Fibroblast of skin of left quadriceps (primary cell): ENCODE measurements at regions not wholly inside any gene's neighbourhood (a gene's known extent, or its start where the extent isn't known, plus 50 kb on each side); places are given as distances from the start of the nearest gene placed in this dataset.
"Not testable (repeated sequence)": the region's sequence is repeated elsewhere in the genome, so short reads cannot be mapped to it uniquely, and the experiment has no call there.

Experiments used
- DNase-seq, 2 experiments: peaks; one replicate each; pipeline ENCODE4 v3.0.0-alpha.2; 2013; ENCODE audit warnings: low read depth in 2 of 2

GRCh38 chr17:52740006-52740405 lies 581.5 kb upstream of the CA10 start:
- DNase-seq: no peak

- no peak for DNase-seq
These were observed 580.3 kb upstream of the CA10 start for GRCh38 chr17:52738791-52739190.

DNA sequence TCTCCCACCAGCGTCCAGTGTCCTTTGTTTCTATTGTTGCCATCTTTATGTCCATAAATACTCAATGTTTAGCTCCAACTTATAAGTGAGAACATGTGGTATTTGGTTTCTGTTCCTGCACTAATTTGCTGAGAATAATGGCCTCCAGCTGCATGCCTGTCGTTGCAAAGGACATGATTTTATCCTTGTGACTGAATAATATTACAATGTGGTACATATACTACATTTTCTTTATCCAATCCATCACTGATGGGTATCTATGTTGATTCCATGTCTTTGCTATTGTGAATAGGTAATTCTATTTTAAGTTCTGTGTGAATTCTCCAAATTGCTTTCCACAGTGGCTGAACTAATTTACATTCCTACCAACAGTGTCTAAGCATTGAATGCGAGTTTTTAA lies 578.6 kb upstream of the CA10 start:
- no peak for DNase-seq

DNA sequence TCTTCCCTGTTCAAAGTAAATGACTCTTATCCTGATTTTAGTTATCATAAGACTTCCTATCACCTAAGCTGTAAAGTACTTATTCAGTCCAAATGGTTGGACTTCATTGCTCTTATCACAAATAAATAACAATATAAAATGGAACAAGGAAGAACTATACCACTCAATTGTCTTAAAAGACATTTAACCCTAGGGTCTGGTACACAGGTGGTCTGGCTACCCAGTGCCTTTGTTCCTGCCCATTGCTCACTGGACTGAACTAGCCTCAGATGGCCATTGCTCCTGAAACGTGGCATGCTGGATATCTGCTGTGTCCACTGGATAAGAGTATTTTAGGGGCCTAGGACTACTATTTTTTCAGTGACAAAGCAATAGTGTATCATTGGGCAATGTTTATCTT lies 574.3 kb upstream of the CA10 start:
- DNase-seq: no peak

DNA sequence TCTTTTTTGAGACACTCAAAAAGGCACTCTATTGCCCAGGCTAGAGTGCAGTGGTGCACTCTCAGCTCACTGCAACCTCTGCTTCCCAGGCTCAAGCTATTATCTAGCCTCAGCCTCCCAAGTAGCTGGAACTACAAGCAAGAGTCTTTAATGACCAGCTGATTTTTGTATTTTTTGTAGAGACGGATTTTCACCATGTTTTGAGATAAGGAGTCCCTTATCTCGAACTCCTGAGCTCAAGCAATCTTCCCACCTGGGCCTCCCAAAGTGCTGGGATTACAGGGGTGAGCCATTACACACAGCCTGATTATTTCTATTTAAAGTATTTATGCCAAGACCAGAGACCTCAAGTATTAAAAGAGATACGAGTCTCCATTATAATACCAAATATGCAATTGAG lies 566.1 kb upstream of the CA10 start:
- no peak for DNase-seq

DNA sequence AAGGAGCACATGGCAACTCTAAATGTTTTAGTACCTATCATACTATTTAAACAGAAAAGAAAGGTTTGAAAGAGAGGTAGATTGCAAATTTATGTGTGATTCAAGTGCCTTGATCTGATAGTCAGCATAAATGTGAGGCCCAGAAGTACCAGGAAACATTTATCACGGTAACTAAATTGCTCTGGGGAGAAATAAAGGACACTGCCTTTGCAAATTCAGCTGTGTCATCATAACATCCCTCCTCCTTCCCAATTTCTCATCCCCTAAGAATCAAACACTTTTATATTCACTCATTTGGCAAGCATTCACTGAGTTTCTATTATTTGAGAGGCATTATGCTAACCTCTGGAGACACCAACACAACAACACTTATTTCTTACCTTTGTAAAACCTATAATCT lies 563.4 kb upstream of the CA10 start:
- DNase-seq: no peak

DNA sequence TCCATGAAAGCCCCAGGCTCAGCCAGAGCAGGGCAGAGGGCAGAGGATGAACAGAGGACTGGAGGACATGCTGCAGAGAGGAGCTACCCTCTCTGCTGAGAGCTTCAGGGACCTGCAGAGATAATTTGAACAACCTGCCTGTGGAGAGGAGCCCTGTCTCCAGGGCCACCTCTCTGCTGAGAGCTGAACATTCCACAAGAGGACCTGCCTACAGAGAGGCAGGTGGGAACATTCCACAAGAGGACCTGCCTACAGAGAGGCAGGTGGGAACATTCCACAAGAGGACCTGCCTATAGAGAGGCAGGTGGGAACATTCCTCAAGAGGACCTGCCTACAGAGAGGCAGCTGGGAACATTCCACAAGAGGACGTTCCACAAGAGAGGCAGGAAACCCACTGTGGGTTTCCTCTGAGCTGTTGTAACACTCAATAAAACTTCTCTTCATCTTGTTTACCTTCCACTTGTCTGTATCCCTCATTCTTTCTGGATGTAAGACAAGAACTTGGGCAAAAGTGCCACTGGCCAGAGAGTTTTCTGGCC lies 551.9 kb upstream of the CA10 start:
- DNase-seq: no peak

GRCh38 chr17:52709724-52710123 lies 551.2 kb upstream of the CA10 start:
- no peak for DNase-seq

- DNase-seq: no peak
These were observed 537.8 kb upstream of the CA10 start for GRCh38 chr17:52696362-52696761.

- no peak for DNase-seq
These were observed 527.6 kb upstream of the CA10 start for GRCh38 chr17:52686140-52686539.

GRCh38 chr17:52681480-52681879 lies 523.0 kb upstream of the CA10 start:
- no peak for DNase-seq

DNA sequence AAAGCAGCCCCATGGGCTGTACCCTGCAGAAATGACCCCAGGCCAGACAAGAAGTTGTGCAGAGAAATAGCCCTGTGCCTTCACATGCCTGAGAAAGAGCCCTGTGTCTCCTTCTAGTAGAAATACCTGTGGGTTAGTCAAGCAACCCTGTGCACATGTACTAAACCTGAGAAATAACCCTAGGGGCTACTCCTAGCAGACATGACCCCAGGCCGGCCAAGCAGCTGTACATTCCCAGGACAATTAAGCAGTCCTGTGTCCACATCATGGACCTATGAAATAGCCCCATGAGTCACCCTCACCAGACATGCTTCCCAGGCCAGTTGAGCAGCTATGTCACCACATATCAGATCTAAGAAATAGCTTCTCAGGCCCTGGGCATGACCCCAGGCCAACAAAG lies 519.7 kb upstream of the CA10 start:
- no peak for DNase-seq

GRCh38 chr17:52674686-52675085 lies 516.2 kb upstream of the CA10 start:
- no peak for DNase-seq

- no peak for DNase-seq
These were observed 515.3 kb upstream of the CA10 start for GRCh38 chr17:52673791-52674190.

GRCh38 chr17:52666264-52666663 lies 507.8 kb upstream of the CA10 start:
- no peak for DNase-seq

DNA sequence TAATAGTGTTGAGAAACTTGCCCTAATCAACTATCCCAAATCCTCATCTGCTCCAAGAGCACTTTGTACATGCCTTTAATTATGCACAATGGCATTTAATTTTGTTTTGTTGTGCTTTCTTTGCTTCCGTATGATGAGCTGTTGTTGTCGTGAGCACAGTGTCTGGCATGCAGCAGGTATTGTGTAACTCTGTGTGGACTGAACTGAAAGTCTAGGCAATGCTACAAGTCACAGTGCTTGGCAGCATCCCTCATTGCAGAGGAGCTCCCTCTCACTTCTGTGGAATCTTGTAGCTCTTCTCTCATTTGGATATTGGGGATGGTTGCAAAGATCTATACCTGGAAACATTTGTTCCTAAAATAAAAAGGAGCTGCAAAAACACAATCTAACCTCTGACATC lies 502.2 kb upstream of the CA10 start:
- no peak for DNase-seq

GRCh38 chr17:52653014-52653413 lies 494.5 kb upstream of the CA10 start:
- no peak for DNase-seq

DNA sequence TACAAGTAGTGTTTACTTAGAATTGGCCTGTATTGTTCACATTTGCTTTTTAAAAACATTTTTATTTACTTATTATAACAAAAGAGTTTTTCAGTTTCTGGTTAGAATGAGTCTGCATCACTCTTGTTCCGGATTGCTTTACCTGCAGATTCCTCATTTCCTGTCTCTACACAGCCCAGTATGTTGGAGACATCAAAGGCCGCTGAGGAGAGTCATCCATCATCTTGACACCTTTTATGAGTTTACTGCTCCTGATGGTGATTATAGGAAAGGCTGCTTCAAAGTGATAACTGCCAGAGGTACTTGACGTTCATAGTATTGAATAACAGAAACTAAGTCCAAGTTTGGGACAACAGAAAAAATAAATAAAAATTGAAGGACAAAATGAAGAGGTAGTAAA lies 490.5 kb upstream of the CA10 start:
- no peak for DNase-seq

- DNase-seq: no peak
These were observed 488.9 kb upstream of the CA10 start for GRCh38 chr17:52647411-52647810.

DNA sequence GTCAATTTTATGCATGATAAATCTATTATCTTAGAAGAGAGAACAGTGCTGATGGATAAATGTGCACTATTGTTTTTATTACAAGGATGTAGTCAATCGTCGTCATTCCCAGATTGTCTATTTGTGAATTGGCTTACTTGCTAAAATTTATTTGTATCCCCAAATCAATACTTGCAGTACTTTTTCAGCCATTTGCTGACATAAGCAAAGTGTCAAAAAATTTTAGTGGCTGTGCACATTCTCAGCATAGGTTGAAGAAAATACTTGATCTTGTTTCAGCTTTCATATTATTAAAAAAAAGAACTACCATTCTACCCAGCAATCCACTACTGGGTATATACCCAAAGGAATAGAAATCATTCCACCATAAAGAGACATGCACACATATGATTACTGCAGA lies 477.9 kb upstream of the CA10 start:
- DNase-seq: no peak

DNA sequence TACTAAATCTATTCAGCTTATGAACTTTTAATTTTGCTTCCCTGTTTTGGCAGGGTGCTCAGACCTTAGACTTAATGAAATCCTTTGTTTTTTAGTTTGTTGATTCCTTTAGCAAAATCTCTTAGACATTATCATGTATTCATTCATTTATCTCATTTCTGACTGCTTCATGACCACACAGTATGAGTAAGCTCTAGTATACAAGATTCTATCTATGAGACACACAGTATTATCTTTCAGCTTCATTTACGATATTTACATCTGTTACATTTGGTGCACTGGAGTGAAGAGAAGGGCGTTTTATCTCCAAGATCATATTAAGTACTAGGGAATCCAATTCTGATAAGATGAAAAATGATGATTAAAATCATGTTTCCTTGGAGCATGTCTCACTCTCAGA lies 448.1 kb upstream of the CA10 start:
- DNase-seq: no peak

DNA sequence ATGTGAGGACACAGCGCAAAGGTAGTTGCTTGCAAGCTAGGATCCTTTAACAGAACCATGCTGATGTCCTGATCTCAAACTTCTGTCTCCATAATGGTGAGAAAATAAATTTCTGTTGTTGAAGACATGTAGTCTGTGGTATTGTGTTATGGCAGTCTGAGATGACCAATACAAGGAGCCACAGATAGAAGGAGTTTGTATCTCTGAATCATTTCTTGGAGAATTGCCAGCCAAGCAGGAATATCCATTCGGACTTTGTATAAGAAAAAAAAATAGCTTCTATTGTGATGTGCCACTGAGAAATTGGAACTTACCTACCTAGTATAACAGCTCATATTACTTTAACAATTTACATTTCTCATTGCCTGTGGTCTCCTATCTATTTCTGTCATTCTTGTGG lies 447.6 kb upstream of the CA10 start:
- peak; percentile 1 to 4 for DNase-seq

DNA sequence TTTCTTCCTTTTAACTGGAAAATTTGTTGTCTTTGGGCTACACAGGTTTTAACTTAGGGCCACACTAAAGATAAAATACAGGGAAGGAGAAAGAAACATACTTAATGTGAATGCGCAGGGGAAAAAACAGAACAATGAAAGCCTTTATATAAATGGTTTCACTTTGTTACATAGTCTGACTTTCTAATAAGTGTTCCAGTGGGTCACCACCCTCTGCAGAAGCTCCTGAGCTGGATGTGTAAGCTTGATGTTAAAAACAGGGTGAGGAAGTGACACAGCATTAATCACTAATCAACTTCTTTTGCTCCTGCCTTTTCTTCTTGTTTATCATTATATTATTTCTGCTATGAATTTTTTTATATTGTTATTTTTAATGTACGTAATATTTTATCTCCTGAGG lies 445.6 kb upstream of the CA10 start:
- DNase-seq: no peak

DNA sequence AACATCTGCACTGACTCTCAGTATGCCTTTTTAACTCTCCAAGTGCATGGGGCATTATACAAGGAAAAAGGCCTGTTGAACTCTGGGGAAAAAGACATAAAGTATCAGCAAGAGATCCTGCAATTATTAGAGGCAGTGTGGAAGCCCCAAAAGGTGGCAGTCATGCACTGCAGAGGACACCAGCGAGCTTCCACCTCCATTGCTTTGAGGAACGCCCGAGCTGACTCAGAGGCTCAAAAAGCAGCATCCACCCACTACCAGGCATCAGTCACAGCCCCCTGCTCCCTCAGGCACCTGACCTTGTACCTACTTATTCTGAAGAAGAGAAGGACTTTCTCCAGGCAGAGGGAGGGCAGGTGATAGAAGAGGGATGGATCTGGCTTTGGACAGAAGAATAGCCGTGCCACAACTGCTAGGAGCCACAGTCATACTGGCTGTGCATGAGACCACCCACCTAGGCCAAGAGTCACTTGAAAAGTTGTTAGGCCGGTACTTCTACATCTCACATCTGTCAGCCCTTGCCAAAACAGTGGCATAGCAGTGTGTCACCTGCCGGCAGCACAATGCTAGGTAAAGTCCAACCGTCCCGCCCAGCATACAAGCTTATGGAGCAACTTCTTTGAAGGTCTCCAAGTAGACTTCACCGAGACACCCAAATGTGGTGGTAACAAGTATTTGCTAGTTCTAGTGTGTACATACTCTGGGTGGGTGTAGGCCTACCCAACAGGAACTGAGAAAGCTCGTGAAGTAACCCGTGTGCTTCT lies 439.1 kb upstream of the CA10 start:
- not testable (repeated sequence) for DNase-seq
